ENCODE measurements at regions not wholly inside any gene's neighbourhood (a gene's known extent, or its start where the extent isn't known, plus 50 kb on each side); places are given as distances from the start of the nearest gene placed in this dataset.

GRCh38 chr17:33904476-33904875, 350.6 kb upstream of the CCL2 start:
- no peaks in the 10 kb centered on the region for H3K36me3 Mint-ChIP-seq (ENCODE audit: low read depth)
- H3K4me3 Mint-ChIP-seq, result no peak overlapping the region
- ChIA-PET CTCF (no interaction called here), POLR2A (no interaction called here)
- H3K27ac Mint-ChIP-seq, result no peak overlapping the region
- H3K9me3 Mint-ChIP-seq, result no peaks in the 10 kb centered on the region
- no peak for ATAC-seq (ENCODE audit: low read depth)
- peaks cover 9% of the 10 kb centered on the region for H3K27me3 Mint-ChIP-seq
- H3K4me1 Mint-ChIP-seq, result no peaks in the 10 kb centered on the region
- no peak for TF ChIP-seq CTCF (IDR thresholded peaks at IDR 0.05)
- DNase-seq, result no peak
- intact Hi-C loops (cut with micrococcal nuclease), result no loop called here

GRCh38 chr17:33905338-33905800, 349.7 kb upstream of the CCL2 start:
- Mint-ChIP-seq H3K27ac (no peak overlapping the region), H3K9me3 (no peaks in the 10 kb centered on the region), H3K4me3 (no peak overlapping the region), H3K27me3 (peaks cover 9% of the 10 kb centered on the region), H3K36me3 (ENCODE audit: low read depth) (no peaks in the 10 kb centered on the region), H3K4me1 (no peaks in the 10 kb centered on the region)
- no peak for TF ChIP-seq CTCF (IDR thresholded peaks at IDR 0.05)
- no peak for DNase-seq
- ATAC-seq (ENCODE audit: low read depth), result no peak
- ChIA-PET CTCF (no interaction called here), POLR2A (no interaction called here)
- intact Hi-C loops (cut with micrococcal nuclease), result no loop called here

- ChIA-PET CTCF (no interaction called here), POLR2A (no interaction called here)
- Mint-ChIP-seq H3K36me3 (ENCODE audit: low read depth) (no peaks in the 10 kb centered on the region), H3K9me3 (no peaks in the 10 kb centered on the region), H3K4me1 (no peaks in the 10 kb centered on the region), H3K27me3 (peaks cover 3% of the 10 kb centered on the region), H3K4me3 (no peak overlapping the region), H3K27ac (no peak overlapping the region)
- no peak for DNase-seq
- no peak for TF ChIP-seq CTCF (IDR thresholded peaks at IDR 0.05)
- intact Hi-C loops (cut with micrococcal nuclease), result no loop called here
- no peak for ATAC-seq (ENCODE audit: low read depth)
Observed at GRCh38 chr17:33908363-33909064, 346.6 kb upstream of the CCL2 start.

GRCh38 chr17:33910200-33910857, 344.8 kb upstream of the CCL2 start:
- ChIA-PET POLR2A (no interaction called here), CTCF (no interaction called here)
- H3K36me3 Mint-ChIP-seq (ENCODE audit: low read depth), result no peaks in the 10 kb centered on the region

More at GRCh38 chr17:33910200-33910857, 344.8 kb upstream of the CCL2 start:
- H3K9me3 Mint-ChIP-seq, result no peaks in the 10 kb centered on the region
- H3K4me1 Mint-ChIP-seq, result no peaks in the 10 kb centered on the region
- no peak for DNase-seq
- intact Hi-C loops (cut with micrococcal nuclease), result no loop called here
- no peak overlapping the region for H3K4me3 Mint-ChIP-seq
- ATAC-seq (ENCODE audit: low read depth), result no peak
- TF ChIP-seq CTCF (IDR thresholded peaks at IDR 0.05), result no peak
- no peak overlapping the region for H3K27ac Mint-ChIP-seq
- peaks cover 3% of the 10 kb centered on the region for H3K27me3 Mint-ChIP-seq

Data from activated B cell treated with CpG ODN at 0.5 μM for 24 hours (primary cell).